ENCODE measurements at regions not wholly inside any gene's neighbourhood (a gene's known extent, or its start where the extent isn't known, plus 50 kb on each side); places are given as distances from the start of the nearest gene placed in this dataset.

GRCh38 chr6:91164105-91164504, 577.2 kb upstream of the MAP3K7 start:
- Histone ChIP-seq H3K27ac (ENCODE audit: control insufficient read depth, insufficient read depth) (no peak overlapping the region), H3K4me3 (no peak overlapping the region), H3K36me3 (ENCODE audit: control insufficient read depth in 2 of 2, insufficient read depth in 2 of 2, low read length in 1 of 2) (no peaks in the 10 kb centered on the region), H3K27me3 (replicated peaks in 1 of 2; ENCODE audit: control insufficient read depth in 2 of 2, insufficient read depth in 2 of 2, low read length in 1 of 2) (no peaks in the 10 kb centered on the region; a peak in 1 of 4 replicates), H4K20me1 (ENCODE audit: control insufficient read depth, insufficient read depth) (no peaks in the 10 kb centered on the region), H2AFZ (ENCODE audit: control insufficient read depth, low read depth, low read length) (no peak overlapping the region), H3K79me2 (ENCODE audit: control insufficient read depth, insufficient read depth, low read length) (no peaks in the 10 kb centered on the region), H3K4me1 (ENCODE audit: control insufficient read depth, insufficient read depth, low read length) (no peaks in the 10 kb centered on the region), H3K4me2 (ENCODE audit: control insufficient read depth, insufficient read depth) (no peak overlapping the region), H3K9ac (ENCODE audit: control insufficient read depth, insufficient read depth, low read length) (no peak overlapping the region), H3K9me3 (replicated peaks; ENCODE audit: control insufficient read depth, insufficient read depth, low read length) (no peaks in the 10 kb centered on the region)
- TF ChIP-seq CREM (IDR thresholded peaks at IDR 0.05; ENCODE audit: low read depth) = no peak
- TF ChIP-seq RAD21 (IDR thresholded peaks at IDR 0.05; ENCODE audit: insufficient read depth, low read depth, low read length) = no peak
- TF ChIP-seq MEF2A (IDR thresholded peaks at IDR 0.05; ENCODE audit: insufficient read depth, low read depth, low read length) = no peak
- TF ChIP-seq POLR2A (IDR thresholded peaks at IDR 0.05; ENCODE audit: low read depth, low read length) = no peak
- TF ChIP-seq IRF5 (IDR thresholded peaks at IDR 0.05; ENCODE audit: borderline replicate concordance) = no peak
- no peak for TF ChIP-seq ATF7 (IDR thresholded peaks at IDR 0.05; ENCODE audit: low read depth)
- TF ChIP-seq STAT3 (IDR thresholded peaks at IDR 0.05; ENCODE audit: low read depth, low read length) = no peak
- no peak for TF ChIP-seq RELA (IDR thresholded peaks at IDR 0.05; ENCODE audit: borderline replicate concordance, partially characterized antibody)
- TF ChIP-seq TCF3 (IDR thresholded peaks at IDR 0.05; ENCODE audit: borderline replicate concordance, insufficient read depth, low read depth, low read length) = no peak
- no peak for TF ChIP-seq ZNF622 (IDR thresholded peaks at IDR 0.05)
- TF ChIP-seq SMAD5 (IDR thresholded peaks at IDR 0.05; ENCODE audit: low read depth) = no peak
- no peak for TF ChIP-seq POLR2AphosphoS5 (IDR thresholded peaks at IDR 0.05; ENCODE audit: low read length)
- TF ChIP-seq, protein P1, sequence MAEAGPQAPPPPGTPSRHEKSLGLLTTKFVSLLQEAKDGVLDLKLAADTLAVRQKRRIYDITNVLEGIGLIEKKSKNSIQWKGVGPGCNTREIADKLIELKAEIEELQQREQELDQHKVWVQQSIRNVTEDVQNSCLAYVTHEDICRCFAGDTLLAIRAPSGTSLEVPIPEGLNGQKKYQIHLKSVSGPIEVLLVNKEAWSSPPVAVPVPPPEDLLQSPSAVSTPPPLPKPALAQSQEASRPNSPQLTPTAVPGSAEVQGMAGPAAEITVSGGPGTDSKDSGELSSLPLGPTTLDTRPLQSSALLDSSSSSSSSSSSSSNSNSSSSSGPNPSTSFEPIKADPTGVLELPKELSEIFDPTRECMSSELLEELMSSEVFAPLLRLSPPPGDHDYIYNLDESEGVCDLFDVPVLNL (IDR thresholded peaks at IDR 0.05; ENCODE audit: low read depth, low read length) = no peak
- no peak for TF ChIP-seq TAF1 (IDR thresholded peaks at IDR 0.05; ENCODE audit: borderline replicate concordance, low read depth, low read length)
- TF ChIP-seq PAX8 (IDR thresholded peaks at IDR 0.05) = no peak
- TF ChIP-seq SUPT20H (IDR thresholded peaks at IDR 0.05; ENCODE audit: borderline replicate concordance, control insufficient read depth, low read depth, low read length) = no peak
- ChIA-PET CTCF (no interaction called here), RAD21 (ENCODE audit: unreplicated experiment) (no interaction called here), SMC1A (ENCODE audit: uncharacterized antibody, unreplicated experiment) (interaction anchor here (1.5 to 1.9 kb wide), 2 partner anchors 13 to 14 kb away, joined by 3 to 4 read pairs; no protein-coding TSS in a partner anchor), POLR2A (no interaction called here)
- FAIRE-seq = no peak
- DNase-seq (ENCODE audit: low read depth, low spot score) = no peak
- 49% methylated on average over 7 of the region's 7 CpGs for WGBS (ENCODE audit: insufficient coverage, insufficient replicate concordance, low lambda C conversion rate, missing lambda C conversion rate)
- no peak for ATAC-seq
- in situ Hi-C loops (cut with MboI) = no loop called here
- intact Hi-C loops (cut with micrococcal nuclease; ENCODE audit: unreplicated experiment) = no loop called here
- BruUV-seq (replicated peaks) = no TSS peak

Data from GM12878 (cell line).